HG03045 (cell line): ENCODE measurements at regions not wholly inside any gene's neighbourhood (a gene's known extent, or its start where the extent isn't known, plus 50 kb on each side); places are given as distances from the start of the nearest gene placed in this dataset.
"Not testable (repeated sequence)": the region's sequence is repeated elsewhere in the genome, so short reads cannot be mapped to it uniquely, and the experiment has no call there.

Experiments
- ATAC-seq: cut with Tn5 transposase; IDR thresholded peaks from one replicate; pipeline ENCODE4 v1.9.1; 2021; ENCODE audit warnings: mild to moderate bottlenecking, moderate library complexity; ENCODE audit not compliant: unreplicated experiment

DNA sequence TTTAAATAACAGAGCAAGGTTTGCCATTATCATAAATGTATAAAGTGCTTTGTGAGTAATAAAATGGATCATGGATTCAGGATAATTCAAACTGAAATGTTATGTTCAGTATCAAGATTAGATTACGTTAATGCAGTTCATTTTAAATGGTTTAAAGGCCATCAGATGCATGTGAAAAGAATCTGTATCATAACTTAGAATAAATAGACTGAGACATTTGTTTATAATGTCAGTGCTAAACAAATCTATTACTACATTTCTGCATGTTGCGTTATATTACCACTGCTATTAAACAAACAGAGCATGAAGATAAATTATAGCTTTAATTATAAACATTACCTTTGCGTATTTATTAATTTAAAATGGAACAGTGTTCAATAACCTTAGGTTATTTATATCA is 160.2 kb downstream of the TOX3 start:
- no peak for ATAC-seq

DNA sequence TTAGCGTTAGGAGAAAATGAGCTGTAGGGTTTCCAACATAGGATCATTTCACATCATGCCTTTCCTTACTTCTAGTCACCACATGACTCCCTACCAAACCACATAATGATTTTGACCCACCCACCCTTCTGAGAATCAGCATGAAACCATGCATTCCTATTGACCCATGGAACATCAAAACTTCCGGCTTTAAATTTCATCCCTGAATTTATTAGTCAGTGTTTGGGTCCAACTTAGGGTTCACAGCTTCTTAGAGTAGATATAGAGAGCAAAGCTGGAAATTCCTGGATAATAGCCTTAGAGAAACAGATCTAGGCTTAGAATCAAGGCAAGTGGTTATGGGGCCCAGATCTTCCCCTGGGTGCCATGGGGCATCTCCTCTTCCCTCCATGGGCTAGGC is 162.6 kb downstream of the TOX3 start:
- ATAC-seq = no peak

DNA sequence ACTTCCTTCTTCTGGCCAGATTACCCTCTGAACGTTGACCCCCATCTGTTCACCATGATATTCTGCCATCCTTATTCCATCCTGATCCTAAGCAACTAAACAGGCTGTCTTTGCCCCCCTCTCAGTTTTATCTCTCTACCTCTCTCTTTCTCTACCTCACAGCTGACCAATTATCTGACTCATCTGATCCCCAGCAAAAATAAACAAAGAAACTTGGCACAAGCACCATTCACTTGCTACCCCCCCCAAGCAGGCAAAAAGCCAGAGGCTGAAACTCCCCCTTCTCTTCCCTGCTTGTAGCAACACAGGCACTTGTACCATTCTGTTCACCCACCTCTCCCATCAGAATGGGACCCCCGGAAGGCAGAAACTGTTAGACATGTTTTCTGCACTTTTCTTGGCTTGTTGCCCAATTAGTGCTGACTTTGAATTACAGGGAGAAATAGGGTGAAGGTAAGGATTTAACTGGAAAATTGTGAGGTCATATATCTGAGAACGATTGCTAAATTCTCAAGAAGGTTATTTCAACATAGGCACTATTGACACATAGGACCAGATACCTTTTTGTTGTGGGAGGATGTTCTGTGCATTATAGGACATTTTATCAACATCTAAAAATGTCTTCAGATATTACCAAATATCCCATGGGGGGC is 163.2 kb downstream of the TOX3 start:
- no peak for ATAC-seq

DNA sequence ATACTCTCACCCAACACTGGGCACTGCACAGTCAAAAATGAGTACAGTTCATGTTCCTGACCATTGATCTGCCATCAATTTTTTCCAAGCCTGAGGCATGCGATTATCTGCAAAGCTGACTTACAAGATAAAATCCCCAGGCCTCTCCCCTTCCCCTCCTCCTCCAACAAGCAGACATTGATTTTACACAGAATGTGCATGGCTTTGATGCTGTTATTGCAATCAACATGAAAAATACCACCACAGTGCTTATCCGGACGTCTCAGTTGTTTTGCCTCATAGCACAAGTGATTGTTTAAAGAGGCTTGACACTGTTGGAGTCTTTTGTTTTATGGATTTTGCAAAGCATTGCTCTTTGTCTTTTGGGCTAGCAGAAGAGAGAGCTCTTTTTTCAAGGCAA is 163.8 kb downstream of the TOX3 start:
- no peak for ATAC-seq

DNA sequence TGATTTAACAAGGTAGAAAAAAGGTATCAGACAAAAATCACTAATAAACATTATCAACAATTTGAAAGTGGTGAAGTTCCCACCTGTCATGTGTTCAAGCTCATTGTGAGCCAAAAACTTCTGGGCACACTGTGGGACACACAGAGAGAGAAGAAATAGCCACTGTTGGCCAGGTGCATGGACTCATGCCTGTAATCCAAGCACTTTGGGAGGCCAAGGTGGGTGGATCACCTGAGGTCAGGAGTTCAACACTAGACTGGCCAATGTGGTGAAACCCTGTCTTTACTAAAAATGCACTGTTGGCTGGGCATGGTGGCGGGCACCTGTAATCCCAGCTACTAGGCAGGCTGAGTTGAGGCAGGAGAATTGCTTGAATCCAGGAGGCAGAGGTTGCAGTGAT is 167.4 kb downstream of the TOX3 start:
- no peak for ATAC-seq

DNA sequence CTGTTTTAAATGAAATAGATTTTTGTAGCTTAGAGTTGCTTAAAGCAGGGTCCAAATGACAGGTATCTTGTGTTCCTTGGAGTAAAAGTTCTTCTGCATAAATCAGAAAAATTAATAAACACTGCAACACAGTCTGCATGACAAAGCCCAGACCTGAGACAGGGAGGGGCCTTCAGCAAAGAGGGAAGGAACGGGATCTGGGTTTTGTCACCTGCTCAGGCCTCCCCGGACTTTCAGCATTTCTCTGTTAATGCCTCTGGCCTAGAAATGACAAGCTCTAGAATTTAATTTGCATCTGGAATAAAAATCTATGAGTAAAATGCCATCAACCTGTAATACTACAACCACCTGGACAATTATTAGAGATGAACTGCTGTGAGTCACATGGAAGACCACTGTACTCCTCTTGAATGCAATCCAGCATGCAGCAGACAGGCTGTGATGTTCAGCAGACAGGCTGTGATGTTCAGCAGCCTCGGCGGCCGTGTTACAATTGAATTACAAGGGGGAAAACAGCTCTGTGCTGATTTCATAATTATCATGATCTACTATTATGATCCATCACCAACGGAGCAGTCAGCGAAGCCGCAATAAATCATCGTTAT is 170.2 kb downstream of the TOX3 start:
- ATAC-seq = no peak

DNA sequence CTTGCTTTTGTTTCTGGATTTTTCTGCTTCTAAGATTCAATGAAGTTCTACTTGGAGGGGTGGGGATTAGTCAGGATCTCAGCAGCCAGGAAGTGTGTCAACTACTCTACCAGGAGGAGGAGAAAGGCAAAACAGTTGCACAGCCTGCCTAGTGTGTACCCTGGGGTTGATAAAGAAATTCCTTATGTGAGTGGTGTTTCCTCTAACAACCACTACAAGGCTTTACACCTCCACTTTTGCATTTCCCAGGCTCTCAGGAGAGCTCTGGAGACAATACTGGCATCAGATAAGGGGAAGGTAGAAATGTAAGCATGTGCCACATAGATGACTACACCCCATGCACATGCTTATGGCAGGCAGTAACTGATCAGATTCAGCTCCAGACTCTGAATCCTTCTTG is 174.6 kb downstream of the TOX3 start:
- no peak for ATAC-seq

DNA sequence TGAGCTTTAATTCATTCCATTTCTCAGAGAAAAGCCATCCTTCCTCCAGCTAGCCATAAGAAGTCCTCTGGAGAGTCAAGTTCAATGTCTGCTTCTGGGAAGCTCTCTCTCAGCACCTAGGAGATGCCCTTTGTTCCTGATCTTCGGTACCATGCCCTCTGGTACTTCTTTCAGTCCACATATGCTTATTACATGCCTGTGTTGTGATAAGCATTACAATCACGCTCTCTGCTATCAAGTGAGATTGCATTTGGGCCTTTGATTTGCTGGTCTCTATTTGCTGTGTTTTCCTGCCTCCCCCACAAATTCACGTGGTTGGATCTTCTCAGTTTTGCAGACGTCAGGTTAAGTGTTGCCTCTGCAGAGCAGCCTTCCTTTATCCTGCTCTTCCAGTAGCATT is 178.1 kb downstream of the TOX3 start:
- ATAC-seq = no peak

DNA sequence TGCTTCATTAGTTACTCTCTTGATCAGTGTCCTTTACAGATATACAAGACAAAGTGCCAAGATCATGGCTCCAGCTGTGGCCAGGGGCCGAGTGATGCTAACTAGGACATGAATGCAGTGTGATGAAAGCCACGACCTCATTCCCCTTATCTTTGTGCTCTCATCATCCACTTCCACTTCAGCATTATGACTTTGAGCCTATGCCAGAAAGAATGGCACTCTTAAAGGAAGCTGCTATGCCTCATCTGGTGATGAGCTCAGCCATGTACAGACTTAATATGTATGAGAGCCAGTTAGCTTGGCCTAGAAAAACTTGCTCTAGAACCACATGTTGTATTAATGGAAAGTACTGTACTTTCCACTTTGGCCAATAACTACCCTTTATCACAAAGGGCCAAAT is 179.1 kb downstream of the TOX3 start:
- ATAC-seq = no peak

DNA sequence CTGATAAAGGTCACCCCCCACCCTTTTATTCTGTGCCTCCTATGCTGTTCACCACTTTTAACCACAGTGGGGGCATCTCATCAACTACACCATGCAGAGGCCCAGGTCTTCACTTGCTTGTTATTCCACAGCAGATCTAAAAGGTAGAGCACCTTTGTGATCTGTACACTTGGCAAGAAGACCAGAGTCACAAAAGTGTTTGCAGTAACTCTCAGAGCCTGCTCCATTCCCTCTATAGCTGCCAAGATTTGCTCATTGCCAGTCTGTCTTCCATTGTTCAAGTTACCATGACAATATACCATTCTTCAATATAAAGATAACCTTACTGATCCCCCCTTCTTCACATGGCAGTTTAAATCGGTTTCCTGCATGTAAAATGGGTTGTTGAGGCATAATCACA is 180.0 kb downstream of the TOX3 start:
- no peak for ATAC-seq

DNA sequence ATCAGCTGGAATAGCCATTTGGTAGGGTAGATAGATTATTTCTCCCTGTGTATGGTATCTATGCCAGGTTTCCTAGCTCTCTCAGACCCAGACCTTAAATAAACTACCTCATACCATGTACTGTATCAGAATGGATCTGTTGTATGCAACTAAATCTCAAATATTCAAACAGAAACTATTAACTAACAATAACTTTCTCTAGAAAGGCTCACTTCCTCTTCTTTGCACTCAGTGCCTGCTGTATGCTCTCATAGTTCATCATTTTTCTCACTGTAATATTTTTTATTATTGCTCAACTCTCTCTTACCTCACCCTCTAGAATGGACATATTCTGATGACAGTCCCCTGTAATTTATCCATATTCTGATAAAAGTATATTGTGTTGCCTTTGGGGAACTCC is 182.4 kb downstream of the TOX3 start:
- ATAC-seq = no peak

DNA sequence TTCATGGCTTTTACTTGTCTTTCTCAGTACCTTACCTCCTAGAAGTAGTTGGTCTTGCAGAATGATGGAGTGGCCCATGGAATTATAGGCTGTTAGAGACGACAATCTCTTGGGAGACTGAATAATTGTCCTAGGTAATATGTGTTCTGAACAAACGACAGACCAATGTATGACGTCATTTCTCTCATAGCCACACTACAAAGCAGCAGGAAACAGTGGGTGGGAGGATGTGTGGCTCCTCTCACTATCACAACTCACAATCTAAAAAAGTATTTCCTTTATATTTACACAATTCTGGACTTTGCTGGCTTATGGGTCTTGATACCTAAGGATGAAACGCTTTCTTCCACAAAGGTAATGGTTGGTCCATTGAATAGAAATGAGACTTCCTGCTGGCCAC is 183.9 kb downstream of the TOX3 start:
- ATAC-seq = no peak

DNA sequence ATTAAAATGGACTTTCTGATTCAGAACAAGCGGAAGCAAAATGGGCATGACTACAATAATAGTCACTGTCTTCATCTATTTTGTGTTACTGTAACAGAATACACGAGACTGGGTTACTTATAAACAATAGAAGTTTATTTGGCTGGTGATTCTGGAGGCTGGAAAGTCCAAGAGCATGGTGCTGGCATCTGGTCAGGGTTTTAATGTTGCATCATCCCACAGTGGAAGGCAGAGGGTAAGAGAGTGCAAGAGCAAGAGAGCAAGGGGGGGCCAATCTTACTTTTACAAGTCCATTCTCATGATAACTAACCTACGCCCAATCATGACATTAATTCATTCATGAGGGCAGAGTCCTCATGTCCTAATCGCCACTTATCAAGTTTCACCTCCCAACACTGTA is 189.2 kb downstream of the TOX3 start:
- no peak for ATAC-seq

DNA sequence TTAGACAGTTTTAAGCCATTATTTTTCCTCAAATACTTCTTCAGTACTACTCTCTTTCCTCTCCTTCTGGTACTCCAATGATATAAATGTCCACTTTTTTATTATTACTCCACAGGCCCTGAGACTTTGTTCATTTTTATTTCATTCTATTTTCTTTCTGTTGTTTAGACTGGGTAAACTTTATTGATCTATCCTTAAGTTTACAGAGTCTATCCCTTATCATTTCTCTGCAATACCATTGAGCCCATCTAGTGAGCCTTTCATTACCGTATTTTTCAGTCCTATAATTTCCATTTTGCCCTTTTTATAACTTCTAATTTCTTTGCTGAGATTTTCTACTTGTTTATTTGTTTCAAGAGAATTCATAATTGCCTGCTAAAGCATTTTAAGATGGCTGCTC is 193.7 kb downstream of the TOX3 start:
- no peak for ATAC-seq

DNA sequence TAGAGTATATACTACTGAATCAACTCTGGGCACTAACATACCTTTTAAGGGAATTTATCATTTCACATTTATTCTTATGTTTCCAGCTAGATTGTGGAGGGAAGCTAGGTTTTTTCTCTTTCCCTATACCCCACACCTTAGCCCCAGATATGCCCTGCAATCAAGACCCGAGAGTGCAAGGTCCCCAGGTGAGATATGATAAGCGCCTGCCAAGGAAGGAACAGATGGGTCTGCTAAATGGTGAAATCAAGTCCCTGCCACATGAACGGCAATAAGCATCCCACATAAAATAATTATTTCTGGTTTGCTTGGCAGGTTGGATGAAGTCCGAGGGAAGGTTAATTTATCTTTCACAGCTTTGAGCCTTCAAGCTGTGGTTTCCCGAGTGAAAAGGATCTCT is 195.5 kb downstream of the TOX3 start:
- no peak for ATAC-seq

DNA sequence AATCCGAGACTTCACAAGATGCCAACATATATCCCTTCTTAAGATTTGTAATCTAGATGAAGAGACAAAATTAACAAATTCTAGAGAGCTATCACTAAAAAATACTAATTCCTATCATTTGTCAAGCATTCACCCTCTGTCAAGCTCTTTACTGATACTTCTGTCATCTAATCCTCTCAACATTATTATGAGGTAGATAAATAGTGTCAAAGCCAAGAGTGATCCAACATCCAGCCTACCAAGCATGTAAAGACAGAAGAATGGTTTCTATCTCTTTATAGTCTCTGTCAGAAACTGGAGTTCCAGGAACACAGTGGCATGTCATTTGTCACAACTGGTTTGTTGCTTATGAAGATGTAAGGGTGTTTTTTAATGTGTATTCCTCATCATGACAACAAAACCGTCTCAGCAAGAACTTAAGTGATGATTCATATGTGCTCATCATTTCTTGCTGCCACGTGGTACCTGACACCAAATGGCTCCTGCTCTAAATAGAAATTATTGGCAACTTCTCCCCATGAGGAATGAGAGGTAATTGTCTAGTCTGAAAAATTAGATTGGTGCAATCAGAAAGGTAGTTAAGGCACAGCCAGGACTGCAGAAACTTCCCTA is 196.8 kb downstream of the TOX3 start:
- no peak for ATAC-seq

DNA sequence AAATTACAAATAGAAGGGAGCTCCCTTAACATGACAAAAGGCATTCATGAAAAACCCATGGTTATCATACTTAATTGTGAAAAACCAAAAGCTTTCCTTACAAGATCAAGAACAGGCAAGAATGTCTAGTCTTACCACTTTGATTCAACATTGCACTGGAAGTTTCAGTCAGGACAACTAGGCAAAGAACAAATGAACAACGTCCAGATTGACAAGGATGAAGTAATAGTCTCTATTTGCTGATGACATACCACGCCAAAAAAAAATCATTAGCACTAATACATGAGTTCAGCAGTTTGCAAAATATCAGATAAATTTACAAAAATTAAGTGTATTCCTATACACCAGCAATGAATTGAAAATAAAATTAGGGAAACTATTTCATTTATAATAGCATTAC is 200.2 kb downstream of the TOX3 start:
- no peak for ATAC-seq

DNA sequence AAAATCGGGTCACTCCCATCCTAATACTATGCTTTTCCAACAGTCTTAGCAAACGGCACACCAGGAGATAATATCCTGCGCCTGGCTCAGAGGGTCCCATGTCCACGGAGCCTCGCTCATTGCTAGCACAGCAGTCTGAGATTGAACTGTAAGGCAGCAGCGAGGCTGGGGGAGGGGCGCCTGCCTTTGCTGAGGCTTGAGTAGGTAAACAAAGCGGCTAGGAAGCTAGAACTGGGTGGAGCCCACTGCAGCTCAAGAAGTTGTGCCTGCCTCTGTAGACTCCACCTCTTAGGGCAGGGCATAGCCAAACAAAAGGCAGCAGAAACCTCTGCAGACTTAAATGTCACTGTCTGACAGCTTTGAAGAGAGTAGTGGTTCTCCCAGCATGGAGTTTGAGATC is 213.3 kb downstream of the TOX3 start:
- not testable (repeated sequence) for ATAC-seq

DNA sequence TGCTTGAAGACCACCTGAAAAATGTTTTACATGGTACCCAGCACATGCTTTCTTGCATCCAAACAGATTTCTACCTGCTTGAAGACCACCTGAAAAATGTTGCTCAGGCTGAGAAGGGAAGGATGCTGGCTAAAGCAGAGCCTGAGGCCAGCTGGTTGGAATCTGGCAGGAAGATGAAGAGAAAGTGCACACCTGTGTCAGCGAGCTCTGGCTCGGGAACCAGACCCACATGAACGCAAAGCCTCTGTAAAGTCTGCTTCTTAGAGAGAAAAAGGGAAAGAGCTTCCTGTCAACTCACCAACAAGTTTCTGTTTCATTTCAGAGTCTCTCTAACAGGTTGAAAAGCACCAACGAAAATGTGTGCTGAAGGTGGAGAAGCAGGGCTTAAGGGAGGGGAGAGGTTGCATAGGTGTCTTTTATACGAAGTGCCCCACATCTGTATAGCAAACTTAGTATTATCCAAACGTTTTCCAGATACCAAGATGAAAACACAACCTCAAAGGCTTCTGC is 226.0 kb downstream of the TOX3 start:
- no peak for ATAC-seq

DNA sequence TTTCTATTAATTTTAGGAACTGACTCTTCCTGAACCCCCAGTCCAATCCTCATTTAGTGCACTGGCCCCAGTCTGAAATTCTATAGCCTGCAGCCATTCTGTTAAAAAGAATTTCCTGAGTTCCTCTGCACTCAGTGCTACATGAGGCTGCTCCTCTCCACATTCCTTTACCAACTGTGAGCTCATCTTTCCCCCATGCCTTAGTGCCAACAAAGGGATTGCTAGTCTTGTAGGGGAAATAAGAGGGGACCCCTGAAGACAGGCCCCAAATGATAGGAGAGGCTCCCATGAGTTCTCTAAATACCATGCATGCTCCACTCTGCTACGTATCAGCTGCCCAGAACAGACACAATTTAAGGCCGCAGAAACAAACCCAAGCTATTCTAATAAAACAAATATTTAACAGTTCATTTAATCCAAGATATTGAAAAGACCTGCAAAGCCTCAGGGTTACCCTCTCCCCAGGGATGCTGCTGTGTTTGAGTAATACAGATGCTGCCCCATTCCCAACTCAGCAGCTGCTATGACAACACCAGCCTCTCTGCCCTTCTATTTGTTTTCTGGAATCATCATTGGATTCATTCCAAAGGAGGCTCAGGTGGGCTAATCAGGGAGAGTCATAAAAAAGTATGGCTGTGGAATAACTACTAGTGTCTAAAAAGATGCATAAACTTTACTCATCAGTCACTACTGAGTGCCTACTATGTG is 228.5 kb downstream of the TOX3 start:
- no peak for ATAC-seq

DNA sequence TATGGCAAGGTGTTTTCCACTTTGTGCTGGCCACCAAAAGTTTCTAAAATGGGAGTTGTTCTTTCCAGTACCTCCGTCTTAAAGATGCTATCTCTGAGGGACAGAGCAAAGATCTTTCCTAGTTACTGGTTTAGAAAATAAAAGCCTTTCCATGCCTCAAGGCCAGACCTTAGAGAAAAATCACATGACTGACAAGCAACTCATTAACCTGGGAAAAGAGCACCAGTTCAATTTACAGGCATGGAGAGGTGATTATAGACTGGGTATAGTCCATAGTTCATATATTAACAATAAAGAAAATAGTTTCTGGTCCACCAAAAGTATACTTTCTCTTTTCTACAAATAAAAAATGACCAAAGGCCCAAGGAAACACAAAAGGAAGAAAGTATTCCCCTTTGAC is 230.7 kb downstream of the TOX3 start:
- no peak for ATAC-seq

DNA sequence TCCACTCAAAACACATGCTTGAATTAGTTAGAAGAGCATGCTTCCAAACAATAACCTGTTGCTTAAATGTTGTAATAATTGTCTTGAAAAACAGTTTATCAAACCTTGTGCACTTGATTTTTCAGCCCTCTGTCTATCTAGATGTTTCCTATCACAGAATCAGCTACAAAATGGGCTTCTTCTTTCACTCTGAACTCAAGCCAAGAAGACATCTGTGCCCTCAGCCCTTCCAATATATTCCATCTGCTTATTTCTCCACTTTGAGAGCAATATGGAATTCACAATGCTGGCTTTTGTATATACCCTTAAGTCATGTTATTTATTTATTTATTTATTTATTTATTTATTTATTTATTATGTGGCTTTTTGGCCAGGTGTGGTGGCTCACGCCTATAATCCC is 234.2 kb downstream of the TOX3 start:
- no peak for ATAC-seq
